ENCODE measurements at regions not wholly inside any gene's neighbourhood (a gene's known extent, or its start where the extent isn't known, plus 50 kb on each side); places are given as distances from the start of the nearest gene placed in this dataset.

DNA sequence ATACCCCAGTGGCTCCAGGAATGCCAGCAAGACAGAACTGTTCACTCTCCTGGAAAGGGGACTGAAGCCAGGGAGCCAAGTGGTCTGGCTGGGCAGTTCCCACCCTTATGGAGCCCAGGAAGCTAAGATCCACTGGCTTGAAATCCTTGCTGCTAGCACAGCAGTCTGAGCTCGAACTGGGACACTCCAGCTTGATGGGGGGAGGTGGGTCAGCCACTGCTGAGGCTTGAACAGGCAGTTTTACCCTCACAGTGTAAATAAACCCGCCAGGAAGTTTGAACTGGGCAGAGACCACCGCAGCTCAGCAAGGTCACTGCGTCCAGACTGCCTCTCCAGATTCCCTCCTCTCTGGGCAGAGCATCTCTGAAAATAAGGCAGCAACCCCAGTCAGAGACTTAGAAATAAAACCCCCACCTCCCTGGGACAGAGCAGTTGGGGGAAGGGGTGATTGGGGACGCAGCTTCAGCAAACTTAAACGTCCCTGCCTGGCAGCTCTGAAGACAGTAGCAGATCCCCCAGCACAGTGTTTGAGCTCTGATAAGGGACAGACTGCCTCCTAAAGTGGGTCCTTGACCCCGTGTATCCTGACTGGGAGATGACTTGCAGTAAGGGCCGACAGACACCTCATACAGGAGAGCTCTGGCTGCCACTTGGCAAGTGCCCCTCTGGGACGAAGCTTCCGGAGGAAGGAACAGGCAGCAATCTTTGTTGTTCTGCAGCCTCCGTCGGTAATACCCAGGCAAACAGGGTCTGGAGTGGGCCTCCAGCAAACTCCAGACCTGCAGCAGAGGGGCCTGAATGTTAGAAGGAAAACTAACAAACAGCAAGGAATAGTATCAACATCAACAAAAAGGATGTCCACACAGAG is 568.4 kb downstream of the PLA2G4A start:
- no peaks in the 10 kb centered on the region for H3K27me3 ChIP-seq (replicated peaks; ENCODE audit: control insufficient read depth, insufficient read depth, low read length)
- TF ChIP-seq, protein P1, sequence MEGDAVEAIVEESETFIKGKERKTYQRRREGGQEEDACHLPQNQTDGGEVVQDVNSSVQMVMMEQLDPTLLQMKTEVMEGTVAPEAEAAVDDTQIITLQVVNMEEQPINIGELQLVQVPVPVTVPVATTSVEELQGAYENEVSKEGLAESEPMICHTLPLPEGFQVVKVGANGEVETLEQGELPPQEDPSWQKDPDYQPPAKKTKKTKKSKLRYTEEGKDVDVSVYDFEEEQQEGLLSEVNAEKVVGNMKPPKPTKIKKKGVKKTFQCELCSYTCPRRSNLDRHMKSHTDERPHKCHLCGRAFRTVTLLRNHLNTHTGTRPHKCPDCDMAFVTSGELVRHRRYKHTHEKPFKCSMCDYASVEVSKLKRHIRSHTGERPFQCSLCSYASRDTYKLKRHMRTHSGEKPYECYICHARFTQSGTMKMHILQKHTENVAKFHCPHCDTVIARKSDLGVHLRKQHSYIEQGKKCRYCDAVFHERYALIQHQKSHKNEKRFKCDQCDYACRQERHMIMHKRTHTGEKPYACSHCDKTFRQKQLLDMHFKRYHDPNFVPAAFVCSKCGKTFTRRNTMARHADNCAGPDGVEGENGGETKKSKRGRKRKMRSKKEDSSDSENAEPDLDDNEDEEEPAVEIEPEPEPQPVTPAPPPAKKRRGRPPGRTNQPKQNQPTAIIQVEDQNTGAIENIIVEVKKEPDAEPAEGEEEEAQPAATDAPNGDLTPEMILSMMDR (IDR thresholded peaks at IDR 0.05; ENCODE audit: insufficient read depth, low read length, poor library complexity, severe bottlenecking), result no peak
- H3K36me3 ChIP-seq (ENCODE audit: control insufficient read depth, insufficient read depth, low read length), result no peaks in the 10 kb centered on the region
- H3K4me3 ChIP-seq (replicated peaks; ENCODE audit: low read depth, low read length), result no peak overlapping the region
- DNase-seq (ENCODE audit: extremely low read depth, insufficient read length), result no peak

DNA sequence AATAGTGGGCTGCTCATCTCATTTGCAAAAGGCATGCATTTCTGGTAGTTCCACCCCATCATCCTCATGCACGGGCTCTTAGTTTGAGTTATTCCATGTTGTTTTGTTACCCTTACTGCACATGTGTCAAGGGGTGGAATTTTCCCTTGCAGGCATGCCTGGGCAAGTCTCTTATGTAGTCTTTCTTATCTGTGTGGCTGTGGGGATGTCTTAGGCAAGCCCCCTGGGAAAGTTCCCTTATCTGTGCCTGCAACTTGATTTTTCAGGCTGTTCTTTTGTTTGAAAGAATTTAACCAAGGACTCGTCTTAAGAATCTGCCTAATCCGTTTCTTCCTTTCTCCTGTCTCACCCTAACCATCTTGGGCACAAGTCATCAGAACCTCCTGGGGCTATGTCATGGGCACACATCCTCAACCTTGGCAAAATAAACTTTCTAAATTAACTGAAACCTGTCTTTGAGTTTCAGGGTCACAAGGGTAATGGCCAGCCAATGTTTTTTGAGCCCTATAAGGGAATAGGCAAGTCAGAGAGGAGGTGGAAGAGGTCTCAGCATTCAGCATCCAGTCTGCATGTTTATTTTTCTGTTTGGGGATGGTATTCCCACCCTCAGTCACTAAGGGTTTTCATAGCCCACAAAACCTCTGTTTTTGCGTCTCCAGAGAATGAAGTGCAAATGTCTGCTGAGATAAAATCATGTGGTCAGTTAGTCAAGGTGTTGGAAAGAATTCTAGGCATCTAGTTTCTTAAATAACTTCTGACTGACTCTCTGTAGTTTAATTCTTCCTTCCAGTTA is 579.7 kb downstream of the PLA2G4A start:
- DNase-seq (ENCODE audit: extremely low read depth, insufficient read length), result no peak
- no peaks in the 10 kb centered on the region for H3K27me3 ChIP-seq (replicated peaks; ENCODE audit: control insufficient read depth, insufficient read depth, low read length)
- H3K4me3 ChIP-seq (replicated peaks; ENCODE audit: low read depth, low read length), result no peak overlapping the region
- no peaks in the 10 kb centered on the region for H3K36me3 ChIP-seq (ENCODE audit: control insufficient read depth, insufficient read depth, low read length)
- TF ChIP-seq, protein P1 (IDR thresholded peaks at IDR 0.05; ENCODE audit: insufficient read depth, low read length, poor library complexity, severe bottlenecking), result no peak

DNA sequence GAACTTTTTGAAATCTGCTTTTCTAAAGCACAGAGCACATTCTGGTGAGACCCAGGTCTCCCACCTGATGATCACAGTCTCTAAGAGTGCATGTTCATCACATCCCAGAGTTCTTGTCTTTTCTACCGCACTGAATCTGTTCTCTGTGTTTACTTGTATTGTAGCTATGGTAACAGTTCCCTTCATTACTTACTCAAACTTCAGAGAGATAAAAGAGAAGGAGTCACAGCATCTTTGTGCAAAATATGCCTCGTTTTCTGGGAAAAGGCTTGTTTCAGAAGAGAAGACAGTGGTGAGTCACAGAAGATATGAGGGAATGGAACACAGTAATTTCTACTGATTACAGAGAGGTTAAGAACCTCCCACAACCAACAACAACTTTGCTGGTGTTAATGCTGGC is 580.6 kb downstream of the PLA2G4A start:
- Histone ChIP-seq H3K4me3 (replicated peaks; ENCODE audit: low read depth, low read length) (no peak overlapping the region), H3K36me3 (ENCODE audit: control insufficient read depth, insufficient read depth, low read length) (no peaks in the 10 kb centered on the region), H3K27me3 (replicated peaks; ENCODE audit: control insufficient read depth, insufficient read depth, low read length) (no peaks in the 10 kb centered on the region)
- TF ChIP-seq, protein P1 (IDR thresholded peaks at IDR 0.05; ENCODE audit: insufficient read depth, low read length, poor library complexity, severe bottlenecking), result no peak
- no peak for DNase-seq (ENCODE audit: extremely low read depth, insufficient read length)

DNA sequence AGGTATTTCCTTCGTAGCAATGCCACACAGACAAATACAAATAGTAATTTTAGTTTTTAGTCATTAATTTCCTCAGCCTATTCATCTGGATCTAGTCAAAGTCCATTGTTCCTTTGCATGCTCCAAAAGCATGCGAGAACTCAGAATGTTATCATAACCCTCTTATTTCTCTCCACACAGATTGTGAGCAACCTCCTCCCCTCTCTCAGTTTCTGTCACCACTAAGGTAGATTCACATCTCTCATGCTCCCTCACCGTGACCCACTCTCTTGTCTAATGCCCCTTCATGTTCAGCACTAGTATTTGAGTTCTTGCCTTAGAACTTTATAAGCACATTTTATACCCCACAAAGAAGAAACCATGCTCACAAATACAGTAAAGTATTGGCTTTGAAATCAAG is 582.4 kb downstream of the PLA2G4A start:
- H3K27me3 ChIP-seq (replicated peaks; ENCODE audit: control insufficient read depth, insufficient read depth, low read length), result no peaks in the 10 kb centered on the region; the same call in 1 of the 2 replicates
- no peak for DNase-seq (ENCODE audit: extremely low read depth, insufficient read length)
- no peak overlapping the region for H3K4me3 ChIP-seq (replicated peaks; ENCODE audit: low read depth, low read length)
- TF ChIP-seq, protein P1 (IDR thresholded peaks at IDR 0.05; ENCODE audit: insufficient read depth, low read length, poor library complexity, severe bottlenecking), result no peak
- H3K36me3 ChIP-seq (ENCODE audit: control insufficient read depth, insufficient read depth, low read length), result no peaks in the 10 kb centered on the region

DNA sequence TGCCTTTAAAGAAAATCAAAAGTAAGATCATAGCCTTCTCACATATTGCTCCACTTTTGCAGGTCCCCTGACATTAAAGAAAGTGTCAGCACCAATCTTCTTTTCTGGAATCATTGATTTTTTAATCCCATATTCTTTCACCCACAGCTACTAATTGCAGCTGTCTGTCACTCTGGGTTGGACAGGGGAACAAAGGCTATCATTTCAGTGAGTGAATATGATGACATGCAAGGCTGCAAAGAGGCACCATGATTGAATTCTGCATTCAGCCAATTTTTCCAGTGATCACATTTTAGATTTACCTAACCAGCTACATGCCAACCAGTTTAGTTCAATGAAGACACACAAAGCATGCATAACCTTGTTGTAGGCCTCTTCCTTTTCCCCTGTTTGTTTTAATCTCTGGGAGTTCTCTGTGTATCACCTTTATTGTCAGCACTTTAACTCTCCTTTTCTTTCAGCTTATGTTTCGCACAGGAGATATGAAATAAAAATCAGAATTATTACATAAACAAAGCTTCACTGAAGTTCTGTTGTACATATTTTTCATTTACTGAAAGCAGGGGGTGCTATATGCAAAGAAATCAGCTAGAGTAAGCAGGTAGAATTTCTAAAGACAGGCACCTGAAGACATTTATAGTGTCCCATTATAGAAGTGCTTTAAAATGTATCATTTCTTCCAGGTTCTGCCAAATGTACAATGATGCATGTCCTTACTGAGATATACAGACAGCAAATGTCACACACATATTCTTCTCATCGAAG is 584.8 kb downstream of the PLA2G4A start:
- DNase-seq (ENCODE audit: extremely low read depth, insufficient read length), result no peak
- no peak overlapping the region for H3K4me3 ChIP-seq (replicated peaks; ENCODE audit: low read depth, low read length)
- TF ChIP-seq, protein P1 (IDR thresholded peaks at IDR 0.05; ENCODE audit: insufficient read depth, low read length, poor library complexity, severe bottlenecking), result no peak
- no peaks in the 10 kb centered on the region for H3K36me3 ChIP-seq (ENCODE audit: control insufficient read depth, insufficient read depth, low read length)
- H3K27me3 ChIP-seq (replicated peaks; ENCODE audit: control insufficient read depth, insufficient read depth, low read length), result no peaks in the 10 kb centered on the region; the same call in 1 of the 2 replicates

Measured in GM06990 (cell line).